Lung (tissue), 11 donors: ENCODE measurements at regions not wholly inside any gene's neighbourhood (a gene's known extent, or its start where the extent isn't known, plus 50 kb on each side); places are given as distances from the start of the nearest gene placed in this dataset.

Experiments
- ATAC-seq: fragments of 200-7000 bp; cut with Tn5 transposase; one replicate; pipeline ENCODE4 v1.9.1; 2020; ENCODE audit warnings: moderate number of reproducible peaks; ENCODE audit not compliant: insufficient read depth, low FRiP score
- DNase-seq, 3 donors: peaks; one replicate each; pipeline ENCODE4 v3.0.0-alpha.2; 2013 to 2017
- H3K27ac ChIP-seq, 2 donors: one replicate each; pipeline ENCODE4 v1.5.1; 2013; ENCODE audit warnings: mild to moderate bottlenecking in 2 of 2, moderate library complexity in 2 of 2, control low read depth in 1 of 2, inconsistent platforms in 1 of 2, low read depth in 1 of 2, low read length in 1 of 2
- H3K27me3 ChIP-seq, 3 donors: one replicate each; pipeline ENCODE4 v1.5.1; 2013; ENCODE audit warnings: low read length in 2 of 3; ENCODE audit not compliant: control insufficient read depth in 3 of 3, insufficient read depth in 3 of 3
- H3K36me3 ChIP-seq, 4 donors: one replicate each; pipeline ENCODE4 v1.5.1; 2013; ENCODE audit warnings: low read length in 4 of 4, mild to moderate bottlenecking in 1 of 4, moderate library complexity in 1 of 4; ENCODE audit not compliant: control insufficient read depth in 4 of 4, insufficient read depth in 4 of 4
- H3K4me1 ChIP-seq, 5 donors: one replicate each; pipeline ENCODE4 v1.5.1; 2013; ENCODE audit warnings: low read length in 5 of 5, mild to moderate bottlenecking in 2 of 5, moderate library complexity in 1 of 5; ENCODE audit not compliant: control insufficient read depth in 5 of 5, insufficient read depth in 5 of 5
- H3K4me3 ChIP-seq: one replicate; pipeline ENCODE4 v1.5.1; 2013; ENCODE audit warnings: mild to moderate bottlenecking, control low read depth, moderate library complexity
- H3K9ac ChIP-seq, 2 donors: one replicate each; pipeline ENCODE4 v1.5.1; 2013; ENCODE audit warnings: low read length in 2 of 2, control low read depth in 1 of 2; ENCODE audit not compliant: insufficient read depth in 1 of 2
- H3K9me3 ChIP-seq, 4 donors: one replicate each; pipeline ENCODE4 v1.5.1; 2013; ENCODE audit warnings: low read length in 3 of 4, mild to moderate bottlenecking in 1 of 4, moderate library complexity in 1 of 4; ENCODE audit not compliant: control insufficient read depth in 4 of 4, insufficient read depth in 3 of 4
- WGBS, 2 donors: extraction: QIAGEN DNeasy Blood & Tissue Kit; methylation state at CpG; one replicate each; pipeline ENCODE4 v1.1.7; 2013; 5-methylcytosine and 5-hydroxymethylcytosine counted together
- TF ChIP-seq, protein P1 (sequence below): IDR thresholded peaks from 2 replicates; pipeline ENCODE4 v1.5.1; 2012; ENCODE audit warnings: mild to moderate bottlenecking; ENCODE audit errors: control extremely low read depth, extremely low read depth
- donor health status: control.
- donor health status: control.
- donor health status: Bipolar disorder and iron deficiency.
- donor health status: healthy.
- donor health status: DM: yes; HTN: yes; CAD: no.

DNA sequence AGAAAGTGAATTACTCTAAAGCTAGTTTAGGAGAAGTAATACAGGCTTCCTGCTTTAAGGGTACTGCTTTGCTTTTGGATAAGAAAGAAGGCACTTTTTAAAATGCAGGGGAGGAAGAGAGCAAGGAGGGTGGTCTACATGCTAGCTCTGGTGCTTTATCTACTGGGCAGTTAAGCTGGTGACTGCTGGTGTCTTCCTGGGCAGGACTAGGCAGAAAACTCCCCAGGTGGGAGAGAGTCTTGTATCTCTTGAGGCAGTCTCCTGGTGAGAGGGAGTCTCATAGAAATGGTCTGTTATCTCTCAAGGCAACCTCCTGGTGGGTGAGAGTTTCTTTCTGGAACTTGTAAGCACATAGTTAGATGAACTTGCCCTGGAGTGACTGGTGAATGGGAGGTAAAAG lies 953.9 kb upstream of the GOT2 start:
- DNase-seq (no peak), ATAC-seq (no peak)
- Histone ChIP-seq H3K4me3 (no peak overlapping the region), H3K36me3 (no peaks in the 10 kb centered on the region), H3K9me3 (peaks cover 0 to 6% (median 3%) of the 10 kb centered on the region in 4 donors), H3K27me3 (no peaks in the 10 kb centered on the region), H3K9ac (no peak overlapping the region), H3K4me1 (no peaks in the 10 kb centered on the region), H3K27ac (no peak overlapping the region)
- TF ChIP-seq, protein P1, sequence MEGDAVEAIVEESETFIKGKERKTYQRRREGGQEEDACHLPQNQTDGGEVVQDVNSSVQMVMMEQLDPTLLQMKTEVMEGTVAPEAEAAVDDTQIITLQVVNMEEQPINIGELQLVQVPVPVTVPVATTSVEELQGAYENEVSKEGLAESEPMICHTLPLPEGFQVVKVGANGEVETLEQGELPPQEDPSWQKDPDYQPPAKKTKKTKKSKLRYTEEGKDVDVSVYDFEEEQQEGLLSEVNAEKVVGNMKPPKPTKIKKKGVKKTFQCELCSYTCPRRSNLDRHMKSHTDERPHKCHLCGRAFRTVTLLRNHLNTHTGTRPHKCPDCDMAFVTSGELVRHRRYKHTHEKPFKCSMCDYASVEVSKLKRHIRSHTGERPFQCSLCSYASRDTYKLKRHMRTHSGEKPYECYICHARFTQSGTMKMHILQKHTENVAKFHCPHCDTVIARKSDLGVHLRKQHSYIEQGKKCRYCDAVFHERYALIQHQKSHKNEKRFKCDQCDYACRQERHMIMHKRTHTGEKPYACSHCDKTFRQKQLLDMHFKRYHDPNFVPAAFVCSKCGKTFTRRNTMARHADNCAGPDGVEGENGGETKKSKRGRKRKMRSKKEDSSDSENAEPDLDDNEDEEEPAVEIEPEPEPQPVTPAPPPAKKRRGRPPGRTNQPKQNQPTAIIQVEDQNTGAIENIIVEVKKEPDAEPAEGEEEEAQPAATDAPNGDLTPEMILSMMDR = no peak

DNA sequence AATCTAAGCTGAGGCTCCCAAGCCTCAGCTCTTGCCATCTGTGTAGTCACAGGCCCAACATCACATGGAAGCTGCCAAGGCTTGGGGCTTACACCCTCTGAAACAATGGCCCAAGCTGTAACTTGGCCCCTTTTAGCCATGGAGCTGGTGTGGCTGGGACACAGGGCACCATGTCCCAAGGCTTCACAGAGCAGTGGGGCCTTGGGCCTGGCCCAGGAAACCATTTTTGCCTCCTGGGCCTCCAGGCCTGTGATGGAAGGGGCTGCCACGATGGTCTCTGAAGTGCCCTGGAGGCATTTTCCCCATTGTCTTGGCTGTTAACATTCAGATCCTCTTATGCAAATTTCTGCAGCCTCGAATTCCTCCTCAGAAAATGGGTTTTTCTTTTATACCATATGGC lies 952.3 kb upstream of the GOT2 start:
- Histone ChIP-seq H3K9me3 (peaks cover 0 to 6% (median 3%) of the 10 kb centered on the region in 4 donors), H3K27ac (no peak overlapping the region), H3K4me3 (no peak overlapping the region), H3K9ac (no peak overlapping the region), H3K27me3 (no peaks in the 10 kb centered on the region), H3K36me3 (no peaks in the 10 kb centered on the region), H3K4me1 (no peaks in the 10 kb centered on the region)
- 78 to 79% methylated on average over 2 of the region's 2 CpGs for WGBS, 2 donors
- TF ChIP-seq, protein P1 = no peak
- no peak for ATAC-seq
- DNase-seq = no peak

DNA sequence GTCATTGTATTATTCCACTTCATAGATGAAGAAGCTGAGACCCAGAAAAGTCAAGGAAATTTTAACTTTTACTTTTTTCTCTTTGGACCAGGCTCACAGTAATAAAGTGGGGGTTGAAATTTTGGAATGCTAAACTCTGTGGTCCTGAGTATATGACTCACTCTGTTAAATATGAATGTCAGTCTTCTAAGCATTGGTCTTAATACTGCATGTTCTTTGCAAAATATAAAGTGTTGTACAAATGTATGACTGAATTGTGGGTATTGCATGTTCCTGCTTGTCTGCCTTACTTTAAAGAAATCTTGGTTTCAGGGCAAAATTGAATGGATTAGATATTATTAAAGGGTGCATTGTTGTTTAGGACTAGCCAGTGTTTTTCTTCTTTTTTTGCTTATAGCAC lies 950.8 kb upstream of the GOT2 start:
- Histone ChIP-seq H3K9me3 (peaks cover 0 to 6% (median 3%) of the 10 kb centered on the region in 4 donors), H3K9ac (no peak overlapping the region), H3K27me3 (no peaks in the 10 kb centered on the region), H3K36me3 (no peaks in the 10 kb centered on the region), H3K4me3 (no peak overlapping the region), H3K27ac (no peak overlapping the region), H3K4me1 (no peaks in the 10 kb centered on the region)
- TF ChIP-seq, protein P1 = no peak
- DNase-seq (no peak), ATAC-seq (no peak)

DNA sequence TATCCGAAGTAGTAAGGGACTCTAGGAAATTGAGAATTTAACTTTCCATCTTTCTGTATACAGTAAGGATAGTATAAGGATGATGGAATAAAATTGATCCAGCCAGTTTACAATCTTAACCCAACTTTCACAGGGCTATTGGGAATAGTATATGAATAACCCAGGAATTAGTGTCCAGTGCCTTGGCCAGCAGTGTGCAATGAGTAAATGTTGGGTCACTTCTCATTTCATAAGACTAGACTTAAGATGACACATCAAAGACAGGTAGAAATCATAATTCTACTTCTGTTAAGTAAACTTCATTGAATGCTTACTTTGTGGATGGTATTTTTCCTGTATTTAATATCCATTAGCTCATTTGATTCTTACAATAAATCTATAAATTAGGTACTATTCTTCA lies 949.6 kb upstream of the GOT2 start:
- ATAC-seq = no peak
- Histone ChIP-seq H3K27me3 (no peaks in the 10 kb centered on the region), H3K9me3 (peaks cover 0 to 6% (median 3%) of the 10 kb centered on the region in 4 donors), H3K27ac (no peak overlapping the region), H3K9ac (no peak overlapping the region), H3K4me1 (no peaks in the 10 kb centered on the region), H3K4me3 (no peak overlapping the region), H3K36me3 (no peaks in the 10 kb centered on the region)
- WGBS, 2 donors = 83 to 94% methylated on average over 1 of the region's 1 CpG
- DNase-seq = no peak
- TF ChIP-seq, protein P1 = no peak
